A673 (cell line): ENCODE measurements at regions not wholly inside any gene's neighbourhood (a gene's known extent, or its start where the extent isn't known, plus 50 kb on each side); places are given as distances from the start of the nearest gene placed in this dataset.

Experiments used
- BruUV-seq: library from RNA; stranded (reverse); fragments of 400-500 nt; replicated peaks from 2 replicates; lab custom pipeline; 2021; lab: Mats Ljungman, UMichigan
- CTCF ChIA-PET: fragments of 300-600 bp; sonication (Branson Sonifier 250); formaldehyde crosslinking; loops from one replicate; lab custom pipeline; 2022; ENCODE audit warnings: antibody characterized with exemption; lab: Charles Lee
- POLR2A ChIA-PET: fragments of 300-600 bp; sonication (Branson Sonifier 250); formaldehyde crosslinking; loops from one replicate; lab custom pipeline; 2022; ENCODE audit warnings: antibody characterized with exemption; ENCODE audit not compliant: low non-redundant PET; lab: Charles Lee
- DNase-seq: peaks from one replicate; pipeline ENCODE4 v3.0.0-alpha.2; 2015; ENCODE audit warnings: low spot score
- H3K27ac ChIP-seq: fragments of 200-600 bp; sonication (generic); 2 replicates; pipeline ENCODE4 v1.5.1; 2016; ENCODE audit warnings: mixed run types, low read depth, mild to moderate bottlenecking, mixed read lengths, antibody characterized with exemption, low read length; ENCODE audit not compliant: poor library complexity, severe bottlenecking
- H3K27me3 ChIP-seq: fragments of 200-600 bp; sonication (generic); replicated peaks from 2 replicates; pipeline ENCODE4 v1.6.1; 2017; ENCODE audit warnings: mixed run types, low read depth, mild to moderate bottlenecking, mixed read lengths, antibody characterized with exemption, low read length; ENCODE audit not compliant: insufficient read depth, poor library complexity
- H3K36me3 ChIP-seq: fragments of 200-600 bp; sonication (generic); 2 replicates; pipeline ENCODE4 v1.6.1; 2016; ENCODE audit warnings: mixed run types, mild to moderate bottlenecking, mixed read lengths, antibody characterized with exemption, low read length; ENCODE audit not compliant: insufficient read depth, poor library complexity, severe bottlenecking
- H3K4me1 ChIP-seq: fragments of 200-600 bp; sonication (generic); 2 replicates; pipeline ENCODE4 v1.6.1; 2017; ENCODE audit warnings: mixed run types, mild to moderate bottlenecking, mixed read lengths, antibody characterized with exemption, low read length; ENCODE audit not compliant: insufficient read depth, poor library complexity, severe bottlenecking
- H3K4me3 ChIP-seq: fragments of 200-600 bp; sonication (generic); 2 replicates; pipeline ENCODE4 v1.5.1; 2016; ENCODE audit warnings: low read depth, mixed run types, mild to moderate bottlenecking, mixed read lengths, low read length; ENCODE audit not compliant: poor library complexity, severe bottlenecking
- H3K9me3 ChIP-seq: fragments of 200-600 bp; sonication (generic); 2 replicates; pipeline ENCODE4 v1.6.1; 2016; ENCODE audit warnings: mixed run types, low read depth, mild to moderate bottlenecking, mixed read lengths, antibody characterized with exemption, low read length; ENCODE audit not compliant: poor library complexity, severe bottlenecking
- CTCF ChIP-seq: fragments of 300-800, 200-600 bp; sonication (generic); conservative IDR thresholded peaks from 2 replicates; pipeline ENCODE4 v1.5.1; 2017; ENCODE audit warnings: low read depth, mild to moderate bottlenecking, antibody characterized with exemption, low read length, moderate library complexity, mixed read lengths
- EZH2 ChIP-seq: fragments of 200-600 bp; sonication (generic); IDR thresholded peaks from 2 replicates; pipeline ENCODE4 v1.6.1; 2017; ENCODE audit warnings: borderline replicate concordance, low read depth, mild to moderate bottlenecking, mixed read lengths, antibody characterized with exemption, low read length; ENCODE audit not compliant: poor library complexity, severe bottlenecking
- intact Hi-C: fragments of 100-400 bp; cut with micrococcal nuclease; formaldehyde crosslinking; loops from one replicate; pipeline ENCODE4 v1.10.0; 2022; ENCODE audit not compliant: unreplicated experiment

- POLR2A ChIA-PET: no interaction called here
- Histone ChIP-seq H3K4me1 (no peaks in the 10 kb centered on the region), H3K9me3 (peaks cover 7% of the 10 kb centered on the region), H3K4me3 (no peak overlapping the region), H3K27ac (no peak overlapping the region), H3K36me3 (no peaks in the 10 kb centered on the region), H3K27me3 (no peaks in the 10 kb centered on the region)
- DNase-seq: no peak
- intact Hi-C loops: no loop called here
- BruUV-seq: no TSS peak
- CTCF ChIA-PET: no interaction called here
- no peak for TF ChIP-seq EZH2
- no peak for TF ChIP-seq CTCF
These were observed 398.3 kb upstream of the POU3F1 start for GRCh38 chr1:38444770-38445442.

- H3K4me1 ChIP-seq: no peaks in the 10 kb centered on the region
- H3K9me3 ChIP-seq: peaks cover 7% of the 10 kb centered on the region
- no peaks in the 10 kb centered on the region for H3K36me3 ChIP-seq
- ChIA-PET CTCF (no interaction called here), POLR2A (no interaction called here)
- no peak overlapping the region for H3K4me3 ChIP-seq
- no TSS peak for BruUV-seq
- intact Hi-C loops: no loop called here
- DNase-seq: no peak
- no peak overlapping the region for H3K27ac ChIP-seq
- TF ChIP-seq EZH2: no peak
- no peak for TF ChIP-seq CTCF
- H3K27me3 ChIP-seq: no peaks in the 10 kb centered on the region
These were observed 397.7 kb upstream of the POU3F1 start for GRCh38 chr1:38444311-38444710.

- intact Hi-C loops: no loop called here
- DNase-seq: no peak
- no peaks in the 10 kb centered on the region for H3K36me3 ChIP-seq
- POLR2A ChIA-PET: interaction anchor here (0.6 kb wide), 1 partner anchor 420 kb away, joined by 4 read pairs; no protein-coding TSS in a partner anchor
- H3K4me1 ChIP-seq: no peaks in the 10 kb centered on the region
- H3K4me3 ChIP-seq: no peak overlapping the region
- no TSS peak for BruUV-seq
- no peak overlapping the region for H3K27ac ChIP-seq
- no peak for TF ChIP-seq CTCF
- no peak for TF ChIP-seq EZH2
- H3K9me3 ChIP-seq: peaks cover 7% of the 10 kb centered on the region
- CTCF ChIA-PET: no interaction called here
- H3K27me3 ChIP-seq: no peaks in the 10 kb centered on the region
These were observed 393.8 kb upstream of the POU3F1 start for GRCh38 chr1:38440402-38440801.
